ENCODE measurements at regions not wholly inside any gene's neighbourhood (a gene's known extent, or its start where the extent isn't known, plus 50 kb on each side); places are given as distances from the start of the nearest gene placed in this dataset.

GRCh38 chr16:85992359-85992758 is 93.4 kb downstream of the IRF8 start:
- Histone ChIP-seq H3K4me3 (no peak overlapping the region), H3K9me3 (no peaks in the 10 kb centered on the region), H3K27ac (no peak overlapping the region), H3K36me3 (no peaks in the 10 kb centered on the region), H3K27me3 (no peaks in the 10 kb centered on the region), H3K4me1 (no peaks in the 10 kb centered on the region)
- 48 to 49% methylated on average over 10 of the region's 10 CpGs for WGBS, 2 donors
- ATAC-seq (no peak), DNase-seq (no peak), FAIRE-seq (no peak)
- intact Hi-C loops (cut with DNase I): no loop called here
- no peak for TF ChIP-seq CTCF (IDR thresholded peaks at IDR 0.05)

- H3K4me3 ChIP-seq: no peak overlapping the region
- no peak for ATAC-seq
- no peaks in the 10 kb centered on the region for H3K4me1 ChIP-seq
- DNase-seq: no peak
- H3K27me3 ChIP-seq: no peaks in the 10 kb centered on the region
- FAIRE-seq: no peak
- 30 to 45% methylated on average over 2 of the region's 2 CpGs for WGBS, 2 donors
- no peaks in the 10 kb centered on the region for H3K9me3 ChIP-seq
- H3K27ac ChIP-seq: no peak overlapping the region
- TF ChIP-seq CTCF (IDR thresholded peaks at IDR 0.05): no peak
- H3K36me3 ChIP-seq: no peaks in the 10 kb centered on the region
- intact Hi-C loops (cut with DNase I): no loop called here
Measured at GRCh38 chr16:85992779-85993178, 93.8 kb downstream of the IRF8 start.

GRCh38 chr16:85994492-85995490 is 95.8 kb downstream of the IRF8 start:
- H3K4me3 ChIP-seq: no peak overlapping the region
- H3K36me3 ChIP-seq: no peaks in the 10 kb centered on the region
- WGBS, 2 donors: 75 to 79% methylated on average over 20 of the region's 20 CpGs
- no peak for DNase-seq
- FAIRE-seq: no peak
- H3K27me3 ChIP-seq: no peaks in the 10 kb centered on the region
- H3K4me1 ChIP-seq: no peaks in the 10 kb centered on the region
- H3K9me3 ChIP-seq: no peaks in the 10 kb centered on the region
- intact Hi-C loops (cut with DNase I): no loop called here
- ATAC-seq: no peak
- H3K27ac ChIP-seq: no peak overlapping the region
- TF ChIP-seq CTCF (IDR thresholded peaks at IDR 0.05): no peak

GRCh38 chr16:85995541-85996423 is 96.8 kb downstream of the IRF8 start:
- FAIRE-seq (no peak), ATAC-seq (no peak)

More at GRCh38 chr16:85995541-85996423, 96.8 kb downstream of the IRF8 start:
- Histone ChIP-seq H3K27me3 (no peaks in the 10 kb centered on the region), H3K9me3 (no peaks in the 10 kb centered on the region), H3K36me3 (no peaks in the 10 kb centered on the region), H3K4me3 (no peak overlapping the region), H3K4me1 (no peaks in the 10 kb centered on the region), H3K27ac (no peak overlapping the region)
- no peak for DNase-seq
- intact Hi-C loops (cut with DNase I): no loop called here
- no peak for TF ChIP-seq CTCF (IDR thresholded peaks at IDR 0.05)
- WGBS, 2 donors: 62 to 74% methylated on average over 27 of the region's 27 CpGs

Data from pancreas (tissue), 10 donors.